Endothelial cell of umbilical vein (primary cell): ENCODE measurements at regions not wholly inside any gene's neighbourhood (a gene's known extent, or its start where the extent isn't known, plus 50 kb on each side); places are given as distances from the start of the nearest gene placed in this dataset.

Experiments
- BruUV-seq: library from RNA; stranded (reverse); fragments of 400-500 nt; replicated peaks from 2 replicates; lab custom pipeline; 2021; lab: Mats Ljungman, UMichigan
- CTCF ChIA-PET: fragments of 300-600, 350-600 bp; sonication (Branson Sonifier 250); formaldehyde crosslinking; loops from one replicate; lab custom pipeline; 2021; ENCODE audit warnings: antibody characterized with exemption, inconsistent platforms; lab: Charles Lee
- POLR2A ChIA-PET: fragments of 300-600, 350-600 bp; sonication (Branson Sonifier 250); formaldehyde crosslinking; loops from one replicate; lab custom pipeline; 2021; ENCODE audit warnings: antibody characterized with exemption, inconsistent platforms; lab: Charles Lee
- DNase-seq: peaks from one replicate; pipeline ENCODE4 v3.0.0-alpha.2; 2011; ENCODE audit warnings: low read depth, low spot score
- FAIRE-seq: peaks from 2 replicates; lab custom pipeline; 2011; peaks lifted over from hg19 to GRCh38; lab: Jason Lieb, UNC
- H2AFZ ChIP-seq: 2 replicates; pipeline ENCODE4 v1.6.0; 2012; ENCODE audit warnings: low read depth, low read length, control low read depth, inconsistent platforms
- H3K27ac ChIP-seq: 2 replicates; pipeline ENCODE4 v1.5.1; 2011; ENCODE audit warnings: low read depth, mild to moderate bottlenecking, control low read depth, low read length, moderate library complexity; ENCODE audit not compliant: insufficient read depth
- H3K27me3 ChIP-seq, 2 experiments: 2 replicates each; pipeline versions ENCODE4 v1.6.0 to v1.6.1; 2011; ENCODE audit warnings: low read length in 2 of 2, mixed read lengths in 1 of 2; ENCODE audit not compliant: control insufficient read depth in 2 of 2, insufficient read depth in 2 of 2
- H3K36me3 ChIP-seq, 2 experiments: 2 replicates in 1 of 2; 3 replicates in 1 of 2; pipeline ENCODE4 v1.5.1; 2011; ENCODE audit warnings: low read length in 2 of 2, mild to moderate bottlenecking in 1 of 2, moderate library complexity in 1 of 2; ENCODE audit not compliant: control insufficient read depth in 2 of 2, insufficient read depth in 2 of 2; ENCODE audit errors: extremely low read depth in 1 of 2
- H3K4me1 ChIP-seq: 3 replicates; pipeline ENCODE4 v1.5.1; 2011; ENCODE audit warnings: mild to moderate bottlenecking, low read length; ENCODE audit not compliant: control insufficient read depth, insufficient read depth; ENCODE audit errors: extremely low read depth
- H3K4me2 ChIP-seq: 2 replicates; pipeline ENCODE4 v1.6.1; 2011; ENCODE audit warnings: low read length, control low read depth, mixed read lengths; ENCODE audit not compliant: insufficient read depth
- H3K4me3 ChIP-seq, 3 experiments: fragments of 200-600 bp in 1 of 3; sonication (generic), shearing (Covaris generic) in 1 of 3; replicated peaks in 1 of 3; 2 replicates each; pipeline ENCODE4 v1.5.1; 2011 to 2016; ENCODE audit warnings: control low read depth in 3 of 3, low read length in 3 of 3, mild to moderate bottlenecking in 2 of 3, inconsistent platforms in 1 of 3, low read depth in 1 of 3, moderate library complexity in 1 of 3; ENCODE audit not compliant: insufficient read depth in 1 of 3
- H3K79me2 ChIP-seq: 2 replicates; pipeline ENCODE4 v1.6.0; 2012; ENCODE audit warnings: low read length, inconsistent platforms; ENCODE audit not compliant: control insufficient read depth, insufficient read depth
- H3K9ac ChIP-seq: replicated peaks from 2 replicates; pipeline ENCODE3; 2011; ENCODE audit warnings: low read length, control low read depth; ENCODE audit not compliant: insufficient read depth; ENCODE audit errors: extremely low read depth
- H3K9me1 ChIP-seq: replicated peaks from 3 replicates; pipeline ENCODE4 v1.6.0; 2011; ENCODE audit warnings: mild to moderate bottlenecking, low read length; ENCODE audit not compliant: control insufficient read depth, insufficient read depth; ENCODE audit errors: extremely low read depth
- H3K9me3 ChIP-seq: replicated peaks from 2 replicates; pipeline ENCODE4 v1.5.1; 2012; ENCODE audit warnings: low read length, inconsistent platforms; ENCODE audit not compliant: control insufficient read depth, insufficient read depth
- H4K20me1 ChIP-seq: replicated peaks from 2 replicates; pipeline ENCODE3; 2011; ENCODE audit warnings: mild to moderate bottlenecking, low read length; ENCODE audit not compliant: control insufficient read depth, insufficient read depth; ENCODE audit errors: extremely low read depth
- CTCF ChIP-seq, 2 donors: IDR thresholded peaks; 1 replicate in 1 of 2; 2 replicates in 1 of 2; pipeline ENCODE4 v1.5.1; 2011; ENCODE audit warnings: low read length in 2 of 2, mild to moderate bottlenecking in 2 of 2, moderate library complexity in 2 of 2, control low read depth in 1 of 2, inconsistent platforms in 1 of 2, low read depth in 1 of 2; ENCODE audit not compliant: insufficient read depth in 1 of 2; ENCODE audit errors: extremely low read depth in 1 of 2
- EZH2 ChIP-seq: IDR thresholded peaks from 2 replicates; pipeline ENCODE4 v1.6.1; 2012; ENCODE audit warnings: borderline replicate concordance, low read depth, mild to moderate bottlenecking, moderate library complexity, low read length, inconsistent platforms; ENCODE audit not compliant: severe bottlenecking
- FOS ChIP-seq: IDR thresholded peaks from 2 replicates; pipeline ENCODE4 v1.6.1; 2011; ENCODE audit warnings: mild to moderate bottlenecking, low read length, moderate library complexity, borderline replicate concordance; ENCODE audit not compliant: insufficient read depth
- GATA2 ChIP-seq: IDR thresholded peaks from 2 replicates; pipeline ENCODE4 v1.7.0; 2011; ENCODE audit warnings: low read depth, mild to moderate bottlenecking, moderate library complexity, mixed read lengths, low read length; ENCODE audit not compliant: insufficient read length, insufficient read depth
- JUN ChIP-seq: IDR thresholded peaks from 2 replicates; pipeline ENCODE4 v1.6.1; 2011; ENCODE audit warnings: borderline replicate concordance, low read depth; ENCODE audit not compliant: insufficient read length, insufficient read depth
- MAX ChIP-seq: IDR thresholded peaks from 2 replicates; pipeline ENCODE4 v1.6.1; 2011; ENCODE audit not compliant: insufficient read depth, insufficient read length
- MYC ChIP-seq: IDR thresholded peaks from one replicate; pipeline ENCODE4 v1.6.1; 2011; ENCODE audit warnings: mild to moderate bottlenecking, low read depth, low read length
- POLR2A ChIP-seq: IDR thresholded peaks from 2 replicates; pipeline ENCODE4 v1.6.1; 2012; ENCODE audit warnings: low read depth, mild to moderate bottlenecking, control low read depth, low read length
- POLR2AphosphoS5 ChIP-seq: IDR thresholded peaks from 2 replicates; pipeline ENCODE4 v1.6.1; 2012; ENCODE audit warnings: low read depth, mild to moderate bottlenecking, control low read depth, low read length, moderate library complexity; ENCODE audit not compliant: insufficient read depth
- dilution Hi-C: fragments of 300-500 bp; cut with MboI; formaldehyde crosslinking; loops from one replicate; pipeline ENCODE4 v1.15.0; 2019; ENCODE audit warnings: low sequenced_read_pairs; ENCODE audit not compliant: extremely low pct_ligation_motif_present
- intact Hi-C: fragments of 100-400 bp; cut with micrococcal nuclease; formaldehyde crosslinking; loops from one replicate; pipeline ENCODE4 v1.10.0; 2022

GRCh38 chr22:49259839-49260615, 567.6 kb downstream of the BRD1 start:
- intact Hi-C loops (no loop called here), dilution Hi-C loops (no loop called here)
- DNase-seq (no peak), FAIRE-seq (no peak)
- H3K4me2 ChIP-seq, result no peak overlapping the region
- H3K4me1 ChIP-seq, result no peaks in the 10 kb centered on the region
- no peaks in the 10 kb centered on the region for H3K36me3 ChIP-seq
- no peaks in the 10 kb centered on the region for H4K20me1 ChIP-seq
- H3K9ac ChIP-seq, result no peak overlapping the region
- POLR2A ChIA-PET, result no interaction called here
- peaks cover 6% of the 10 kb centered on the region for H3K9me3 ChIP-seq
- H2AFZ ChIP-seq, result no peak overlapping the region
- no peaks in the 10 kb centered on the region for H3K27me3 ChIP-seq
- BruUV-seq, result no TSS peak
- H3K4me3 ChIP-seq, result no peak overlapping the region
- no peaks in the 10 kb centered on the region for H3K79me2 ChIP-seq
- no peaks in the 10 kb centered on the region for H3K9me1 ChIP-seq
- TF ChIP-seq POLR2AphosphoS5 (no peak), CTCF (IDR thresholded peaks at IDR 0.05; ENCODE audit: extremely low read depth in 1 of 2, insufficient read depth in 1 of 2, low read depth in 1 of 2, low read length in 2 of 2) (no peak), FOS (no peak), GATA2 (no peak), MAX (no peak), POLR2A (no peak), EZH2 (no peak), MYC (no peak), JUN (no peak)
- CTCF ChIA-PET, result no interaction called here
- no peak overlapping the region for H3K27ac ChIP-seq
